Esophagus (tissue), 2 donors: ENCODE measurements at regions not wholly inside any gene's neighbourhood (a gene's known extent, or its start where the extent isn't known, plus 50 kb on each side); places are given as distances from the start of the nearest gene placed in this dataset.
"Not testable (repeated sequence)": the region's sequence is repeated elsewhere in the genome, so short reads cannot be mapped to it uniquely, and the experiment has no call there.

Experiments used
- H3K27ac ChIP-seq, 2 donors: one replicate each; pipeline ENCODE4 v1.5.1; 2013; ENCODE audit warnings: low read depth in 2 of 2, mild to moderate bottlenecking in 2 of 2, inconsistent platforms in 1 of 2, low read length in 1 of 2, moderate library complexity in 1 of 2
- H3K27me3 ChIP-seq, 2 donors: one replicate each; pipeline ENCODE4 v1.6.1; 2013; ENCODE audit warnings: low read length in 2 of 2, control low read depth in 1 of 2, mild to moderate bottlenecking in 1 of 2; ENCODE audit not compliant: insufficient read depth in 2 of 2, control insufficient read depth in 1 of 2
- H3K36me3 ChIP-seq, 2 donors: one replicate each; pipeline ENCODE4 v1.6.1; 2013; ENCODE audit warnings: low read length in 1 of 2; ENCODE audit not compliant: control insufficient read depth in 2 of 2, insufficient read depth in 2 of 2
- H3K4me1 ChIP-seq, 2 donors: one replicate each; pipeline ENCODE4 v1.6.1; 2013; ENCODE audit warnings: low read length in 1 of 2; ENCODE audit not compliant: control insufficient read depth in 2 of 2, insufficient read depth in 2 of 2
- H3K4me3 ChIP-seq, 2 donors: one replicate each; pipeline ENCODE4 v1.5.1; 2013; ENCODE audit warnings: low read length in 2 of 2, mild to moderate bottlenecking in 2 of 2, low read depth in 1 of 2, moderate library complexity in 1 of 2
- H3K9me3 ChIP-seq, 2 donors: one replicate each; pipeline ENCODE4 v1.6.1; 2013; ENCODE audit warnings: mild to moderate bottlenecking in 2 of 2, low read depth in 1 of 2, low read length in 1 of 2, moderate library complexity in 1 of 2; ENCODE audit not compliant: control insufficient read depth in 2 of 2, insufficient read depth in 1 of 2
- WGBS, 2 donors: extraction: QIAGEN DNeasy Blood & Tissue Kit; methylation state at CpG; one replicate each; pipeline ENCODE4 v1.1.7; 2013; 5-methylcytosine and 5-hydroxymethylcytosine counted together
- donor health status: healthy with polysubstance abuse.
- donor health status: Bipolar disorder and iron deficiency.

DNA sequence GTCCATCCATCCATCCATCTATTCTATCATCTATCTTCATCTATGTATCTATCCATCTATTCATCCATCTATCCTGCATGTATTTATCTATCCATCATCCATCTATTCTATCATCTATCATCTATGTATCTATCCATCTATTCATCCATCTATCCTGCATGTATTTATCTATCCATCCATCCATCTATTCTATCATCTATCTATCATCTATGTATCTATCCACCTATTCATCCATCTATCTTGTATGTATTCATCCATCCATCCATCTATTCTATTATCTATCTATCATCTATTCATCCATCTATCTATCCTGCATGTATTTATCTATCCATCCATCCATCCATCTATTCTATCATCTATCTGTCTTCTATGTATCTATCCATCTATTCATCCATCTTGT is 65.9 kb upstream of the PPP2R3B start:
- Histone ChIP-seq H3K36me3 (no peaks in the 10 kb centered on the region), H3K4me3 (no peak overlapping the region), H3K27ac (no peak overlapping the region), H3K9me3 (no peaks in the 10 kb centered on the region), H3K4me1 (no peaks in the 10 kb centered on the region), H3K27me3 (no peaks in the 10 kb centered on the region)

DNA sequence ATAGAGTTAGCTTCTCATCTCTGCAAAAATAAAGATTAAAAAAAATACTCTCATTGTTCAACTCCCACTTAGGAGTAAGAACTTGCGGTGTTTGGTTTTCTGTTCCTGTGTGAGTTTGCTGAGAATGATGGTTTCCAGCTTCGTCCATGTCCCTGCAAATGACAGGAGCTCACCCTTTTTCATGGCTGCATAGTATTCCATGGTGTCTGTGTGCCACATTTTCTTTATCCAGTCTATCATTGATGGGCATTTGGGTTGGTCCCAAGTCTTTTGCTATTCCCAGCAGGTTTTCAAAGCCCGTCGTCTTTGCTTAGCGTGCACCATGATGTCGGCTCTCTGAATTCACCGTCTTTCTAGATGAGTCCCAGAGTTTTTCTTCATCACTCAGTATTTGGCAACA is 67.8 kb upstream of the PPP2R3B start:
- 89 to 96% methylated on average over 7 of the region's 7 CpGs for WGBS, 2 donors
- not testable (repeated sequence) for H3K36me3 ChIP-seq, H3K9me3 ChIP-seq, H3K4me3 ChIP-seq, H3K27me3 ChIP-seq, H3K4me1 ChIP-seq, H3K27ac ChIP-seq

DNA sequence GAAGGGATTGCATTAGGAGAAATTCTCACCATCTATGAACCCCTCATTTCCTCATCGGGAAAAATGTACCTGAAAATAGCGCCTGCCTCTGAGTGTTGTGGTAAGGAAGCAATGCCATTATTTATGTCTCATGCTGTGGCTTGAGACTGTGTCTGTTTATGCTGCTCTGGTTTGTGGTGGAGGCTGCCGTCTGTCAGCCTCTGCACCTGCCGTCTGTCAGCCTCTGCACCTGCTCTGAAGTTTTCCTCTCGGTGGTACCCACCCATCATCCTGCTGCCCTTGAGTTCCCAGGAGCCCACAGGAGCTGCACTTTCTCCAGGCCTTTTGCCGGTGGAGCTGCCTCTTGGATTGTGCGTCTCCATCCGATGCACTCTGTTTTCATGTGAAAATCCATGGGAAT is 68.5 kb upstream of the PPP2R3B start:
- 69 to 70% methylated on average over 8 of the region's 8 CpGs for WGBS, 2 donors
- Histone ChIP-seq H3K27me3 (no peaks in the 10 kb centered on the region), H3K36me3 (no peaks in the 10 kb centered on the region), H3K4me3 (no peak overlapping the region), H3K9me3 (peaks cover 0 to 2% of the 10 kb centered on the region in 2 donors), H3K4me1 (no peaks in the 10 kb centered on the region), H3K27ac (no peak overlapping the region)

GRCh38 chrX:455673-456072 is 69.0 kb upstream of the PPP2R3B start:
- Histone ChIP-seq H3K4me1 (no peaks in the 10 kb centered on the region), H3K27me3 (no peaks in the 10 kb centered on the region), H3K9me3 (peaks cover 0 to 7% of the 10 kb centered on the region in 2 donors), H3K27ac (no peak overlapping the region), H3K36me3 (no peaks in the 10 kb centered on the region), H3K4me3 (no peak overlapping the region)
- WGBS, 2 donors = 55 to 57% methylated on average over 9 of the region's 9 CpGs

GRCh38 chrX:456146-456545 is 69.4 kb upstream of the PPP2R3B start:
- H3K4me3 ChIP-seq = no peak overlapping the region
- H3K27ac ChIP-seq = no peak overlapping the region
- H3K9me3 ChIP-seq = peaks cover 0 to 11% of the 10 kb centered on the region in 2 donors
- no peaks in the 10 kb centered on the region for H3K36me3 ChIP-seq
- no peaks in the 10 kb centered on the region for H3K4me1 ChIP-seq
- no peaks in the 10 kb centered on the region for H3K27me3 ChIP-seq

DNA sequence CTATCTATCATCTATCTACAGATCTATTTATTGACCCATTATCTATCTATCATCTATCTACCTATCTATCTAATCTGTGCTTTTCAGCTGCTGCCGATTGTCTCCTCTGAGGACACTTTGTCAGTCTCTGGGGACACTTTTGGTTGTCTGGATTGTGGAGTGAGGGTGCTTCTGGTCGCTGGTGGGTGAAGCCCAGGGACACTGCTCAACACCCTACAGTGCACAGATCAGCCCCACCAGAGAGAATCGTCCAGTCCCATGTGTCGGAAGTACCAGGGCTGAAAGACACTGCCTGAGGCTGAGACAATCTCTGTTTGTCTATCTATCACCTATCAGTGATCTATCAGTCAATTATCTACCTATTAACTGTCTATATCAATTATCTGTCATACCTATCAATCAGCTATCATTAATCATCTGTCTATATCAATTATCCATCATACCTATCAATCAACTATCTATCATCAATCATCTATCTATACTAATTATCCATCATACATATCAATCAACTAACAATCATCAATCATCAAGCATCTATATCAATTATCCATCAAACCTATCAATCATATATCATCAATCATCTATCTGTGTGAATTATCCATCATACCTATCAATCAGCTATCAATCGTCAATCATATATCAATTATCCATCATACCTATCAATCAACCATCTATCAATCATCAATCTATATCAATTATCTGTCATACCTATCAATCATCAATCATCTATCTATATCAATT is 70.0 kb upstream of the PPP2R3B start:
- Histone ChIP-seq H3K27me3 (no peaks in the 10 kb centered on the region), H3K36me3 (no peaks in the 10 kb centered on the region), H3K27ac (no peak overlapping the region), H3K4me1 (no peaks in the 10 kb centered on the region), H3K9me3 (peaks cover 5 to 13% of the 10 kb centered on the region in 2 donors), H3K4me3 (no peak overlapping the region)
- 69 to 75% methylated on average over 5 of the region's 5 CpGs for WGBS, 2 donors

DNA sequence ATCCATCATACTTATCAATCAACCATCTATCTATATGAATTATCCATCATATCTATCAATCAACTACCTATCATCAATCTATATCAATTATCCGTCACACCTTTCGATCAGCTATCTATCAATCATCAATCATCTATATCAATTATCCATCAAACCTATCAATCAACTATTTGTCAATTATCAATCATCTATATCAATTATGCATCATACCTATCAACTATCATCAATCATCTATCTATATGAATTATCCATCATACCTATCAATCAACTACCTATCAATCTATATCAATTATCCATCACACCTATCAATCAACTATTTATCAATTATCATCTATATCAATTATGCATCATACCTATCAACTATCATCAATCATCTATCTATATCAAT is 70.6 kb upstream of the PPP2R3B start:
- 78 to 80% methylated on average over 2 of the region's 2 CpGs for WGBS, 2 donors

DNA sequence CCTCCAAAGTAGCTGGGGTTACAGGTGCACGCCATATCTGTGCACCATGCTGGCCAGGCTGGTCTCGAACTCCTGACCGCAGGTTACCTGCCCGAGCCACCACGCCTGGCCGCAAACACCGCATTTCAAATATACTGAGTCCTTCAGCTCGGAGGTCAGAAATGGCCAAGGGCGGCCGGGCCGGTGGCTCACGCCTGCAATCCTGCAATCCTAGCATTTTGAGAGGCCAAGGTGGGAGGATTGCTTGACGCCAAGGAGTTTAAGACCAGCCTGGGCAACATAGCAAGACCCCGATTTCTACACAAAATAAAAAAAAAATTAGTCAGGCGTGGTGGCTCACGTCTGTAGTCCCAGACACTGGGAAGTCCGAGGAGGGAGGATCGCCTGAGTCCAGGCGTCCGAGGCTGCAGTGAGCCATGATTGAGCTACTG is 71.9 kb upstream of the PPP2R3B start:
- Histone ChIP-seq H3K27me3 (no peaks in the 10 kb centered on the region), H3K4me1 (no peaks in the 10 kb centered on the region), H3K27ac (no peak overlapping the region), H3K4me3 (no peak overlapping the region), H3K36me3 (no peaks in the 10 kb centered on the region), H3K9me3 (peaks cover 16 to 19% of the 10 kb centered on the region in 2 donors)
- WGBS, 2 donors = 92 to 94% methylated on average over 20 of the region's 20 CpGs

More for the DNA sequence above, 70.6 kb upstream of the PPP2R3B start:
- Histone ChIP-seq H3K27ac (no peak overlapping the region), H3K4me1 (no peaks in the 10 kb centered on the region), H3K9me3 (peaks cover 11 to 13% of the 10 kb centered on the region in 2 donors), H3K27me3 (no peaks in the 10 kb centered on the region), H3K36me3 (no peaks in the 10 kb centered on the region), H3K4me3 (no peak overlapping the region)

DNA sequence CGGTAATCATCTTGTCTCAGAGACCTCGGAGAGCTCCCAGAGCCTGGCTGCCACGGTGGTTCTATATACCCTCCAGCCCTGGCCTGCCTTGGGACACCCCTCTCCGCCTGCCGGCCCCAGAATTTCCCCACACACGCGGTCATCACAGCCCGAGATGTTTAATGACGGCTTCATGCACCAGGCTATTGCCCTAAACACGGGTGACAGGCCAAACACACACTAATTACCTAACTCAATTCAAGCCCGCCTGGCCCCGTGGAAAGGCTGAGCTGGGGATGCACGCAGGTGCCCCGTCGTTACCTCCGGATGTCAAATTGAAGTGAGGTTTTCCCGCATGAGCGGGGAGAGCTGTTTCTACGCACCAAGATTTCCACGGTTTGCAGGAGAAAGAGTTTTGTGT is 72.9 kb upstream of the PPP2R3B start:
- no peaks in the 10 kb centered on the region for H3K36me3 ChIP-seq
- H3K4me3 ChIP-seq = no peak overlapping the region
- no peak overlapping the region for H3K27ac ChIP-seq
- H3K4me1 ChIP-seq = no peaks in the 10 kb centered on the region
- no peaks in the 10 kb centered on the region for H3K27me3 ChIP-seq
- 69 to 71% methylated on average over 20 of the region's 20 CpGs for WGBS, 2 donors
- peaks cover 16 to 19% of the 10 kb centered on the region in 2 donors for H3K9me3 ChIP-seq

DNA sequence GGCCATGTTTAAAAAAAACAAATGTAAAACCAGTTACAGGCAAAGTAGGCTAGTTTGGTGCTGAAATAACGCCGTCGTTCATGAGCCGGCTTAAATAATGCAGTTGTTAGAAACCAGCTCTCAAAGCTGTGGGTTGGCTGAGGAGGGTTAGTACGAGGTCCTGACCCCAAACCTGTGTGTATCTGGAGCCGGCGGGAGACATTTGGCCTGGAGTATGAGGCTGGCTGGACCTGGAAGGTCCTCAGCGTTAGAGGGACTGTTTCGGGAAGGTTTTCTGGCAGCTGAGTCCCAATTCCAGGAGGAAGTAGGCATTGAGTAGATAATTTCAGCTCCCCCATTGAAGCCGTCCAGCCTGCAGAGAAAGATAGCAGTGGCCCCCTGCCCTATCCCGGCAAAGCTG is 73.4 kb upstream of the PPP2R3B start:
- Histone ChIP-seq H3K9me3 (peaks cover 16 to 19% of the 10 kb centered on the region in 2 donors), H3K4me1 (no peaks in the 10 kb centered on the region), H3K36me3 (no peaks in the 10 kb centered on the region), H3K27ac (no peak overlapping the region), H3K27me3 (no peaks in the 10 kb centered on the region), H3K4me3 (no peak overlapping the region)
- WGBS, 2 donors = 65 to 66% methylated on average over 11 of the region's 11 CpGs
